ENCODE measurements at regions not wholly inside any gene's neighbourhood (a gene's known extent, or its start where the extent isn't known, plus 50 kb on each side); places are given as distances from the start of the nearest gene placed in this dataset.
"Not testable (repeated sequence)": the region's sequence is repeated elsewhere in the genome, so short reads cannot be mapped to it uniquely, and the experiment has no call there.

DNA sequence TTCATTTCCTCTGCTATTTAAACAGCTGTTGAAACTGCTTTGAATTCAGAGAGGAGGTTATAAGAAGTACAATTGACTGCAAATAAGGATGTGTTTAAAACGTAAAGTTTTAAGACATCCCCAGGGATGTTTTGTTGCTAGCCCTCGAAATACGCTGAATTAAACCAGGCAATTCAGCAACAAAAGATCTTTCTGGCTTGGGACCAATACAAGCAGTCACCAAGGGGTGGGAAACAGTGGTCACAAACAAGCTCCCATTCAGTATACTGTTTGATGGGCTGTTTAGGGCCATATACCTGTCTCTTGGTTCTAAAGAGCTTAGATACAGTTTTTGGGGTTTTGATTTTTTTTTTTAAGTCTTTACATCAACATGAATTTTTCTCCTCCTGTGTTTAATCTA, 446.3 kb upstream of the POT1 start:
- DNase-seq (ENCODE audit: low spot score), result no peak

DNA sequence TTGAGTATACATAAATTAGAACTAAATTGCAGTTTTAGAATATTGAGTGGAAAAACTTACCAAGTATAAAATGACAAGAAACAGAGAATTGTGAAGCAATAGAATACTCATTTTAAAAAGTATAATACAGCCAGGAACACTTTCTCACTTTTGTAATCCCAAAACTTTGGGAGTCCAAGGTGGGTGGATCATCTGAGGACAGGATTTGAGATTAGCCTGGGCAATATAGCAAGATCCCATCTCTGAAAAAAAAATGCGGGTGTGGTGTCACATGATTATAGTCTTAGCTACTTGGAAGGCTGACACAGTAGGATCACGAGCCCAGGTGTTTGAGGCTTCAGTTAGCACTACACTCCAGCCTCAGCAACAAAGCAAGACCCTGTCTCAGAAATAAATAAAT, 440.9 kb upstream of the POT1 start:
- DNase-seq (ENCODE audit: low spot score), result no peak

DNA sequence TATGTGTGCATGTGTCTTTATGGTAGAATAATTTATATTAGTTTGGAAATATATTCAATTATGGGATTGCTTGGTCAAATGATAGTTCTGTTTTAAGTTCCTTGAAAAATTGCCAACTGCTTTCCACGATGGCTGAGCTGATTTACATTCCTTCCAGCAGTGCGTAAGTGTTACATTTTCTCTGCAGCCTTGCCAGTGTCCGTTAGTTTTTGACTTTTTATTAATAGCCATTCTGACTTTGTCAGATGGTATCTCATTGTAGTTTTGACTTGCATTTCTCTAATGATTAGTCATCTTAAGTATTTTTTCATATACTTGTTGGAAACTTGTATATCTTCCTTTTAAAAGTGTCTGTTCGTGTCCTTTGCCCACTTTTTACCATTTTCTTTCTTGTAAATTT, 434.2 kb upstream of the POT1 start:
- DNase-seq (ENCODE audit: low spot score), result no peak

DNA sequence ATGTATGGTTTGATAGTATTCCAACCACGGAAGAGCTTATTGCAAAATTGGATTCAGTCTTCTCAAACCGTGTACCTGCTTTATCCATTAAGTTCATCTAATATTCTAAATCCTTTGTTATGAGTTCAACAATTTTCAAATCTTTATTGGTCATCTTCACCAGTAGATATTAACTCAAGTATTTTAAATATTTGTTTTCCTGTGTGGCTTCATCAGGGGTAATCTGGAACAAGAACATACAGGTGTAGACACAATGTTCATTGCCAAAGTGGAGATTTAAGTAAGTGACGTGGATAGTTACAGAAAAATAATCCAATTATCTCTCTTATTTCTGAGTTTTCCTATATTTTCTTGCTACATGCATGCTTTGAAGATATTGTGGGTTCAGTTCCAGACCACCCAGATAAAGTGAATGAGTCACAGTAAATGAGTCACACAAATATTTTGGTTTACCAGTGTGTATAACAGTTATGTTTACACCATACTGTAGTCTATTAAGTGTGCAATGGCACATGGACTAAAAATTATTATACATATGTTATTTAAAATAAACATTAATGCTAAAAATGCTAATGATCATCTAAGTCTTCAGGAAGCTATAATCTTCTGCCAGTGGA, 429.0 kb upstream of the POT1 start:
- no peak for DNase-seq (ENCODE audit: low spot score)

DNA sequence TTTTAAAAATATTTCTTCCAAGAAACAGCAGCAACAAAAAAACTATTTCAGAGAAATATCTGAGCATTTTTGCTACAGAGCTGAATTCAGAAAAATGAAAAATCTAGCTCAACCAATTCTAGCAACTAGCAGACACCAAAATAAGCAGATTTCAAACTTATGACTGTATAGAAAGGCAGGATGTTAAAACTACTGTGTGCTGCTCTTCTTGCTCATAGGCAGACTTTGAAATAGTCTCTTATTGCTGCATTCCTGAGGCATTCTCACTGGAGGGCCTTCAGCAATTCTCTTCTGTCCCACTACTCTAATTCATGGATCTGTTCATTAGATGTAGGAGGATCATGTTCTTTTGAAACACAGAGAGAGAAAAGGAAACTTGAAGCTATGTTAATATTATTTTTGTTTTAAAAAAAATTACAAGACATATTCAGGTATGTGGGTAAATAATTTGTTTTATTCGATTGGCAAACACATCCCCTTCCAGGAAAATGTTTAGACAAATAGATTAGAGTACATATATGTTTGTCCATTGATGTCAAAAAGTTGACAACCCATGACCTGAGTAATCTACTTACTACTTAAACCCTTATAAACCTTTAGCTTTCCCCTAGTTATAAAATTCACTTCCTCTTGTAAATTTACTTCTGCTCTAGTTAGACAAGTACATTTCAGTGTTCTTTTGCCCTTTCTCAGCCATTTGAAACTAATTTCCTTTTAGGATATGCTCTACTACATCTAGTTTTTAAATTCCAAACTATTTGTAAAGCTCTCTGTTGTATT, 428.2 kb upstream of the POT1 start:
- DNase-seq (ENCODE audit: low spot score), result no peak

DNA sequence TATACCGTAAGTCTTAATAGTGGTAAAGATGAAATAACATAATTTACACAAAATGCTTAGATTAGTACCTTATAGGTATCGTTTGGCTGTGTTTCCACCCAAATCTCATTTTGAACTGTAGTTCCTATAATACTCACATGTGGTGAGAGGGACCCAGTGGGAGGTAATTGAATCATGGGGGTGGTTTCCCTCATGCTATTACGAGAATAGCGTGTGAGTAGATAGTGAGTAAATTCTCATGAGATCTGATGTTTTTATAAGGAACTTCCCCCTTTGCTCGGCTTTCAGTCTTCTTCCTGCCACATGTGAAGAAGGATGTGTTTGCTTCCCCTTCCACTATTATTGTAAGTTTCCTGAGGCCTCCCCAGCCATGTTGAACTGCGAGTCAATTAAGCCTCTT, 426.3 kb upstream of the POT1 start:
- DNase-seq (ENCODE audit: low spot score), result no peak

DNA sequence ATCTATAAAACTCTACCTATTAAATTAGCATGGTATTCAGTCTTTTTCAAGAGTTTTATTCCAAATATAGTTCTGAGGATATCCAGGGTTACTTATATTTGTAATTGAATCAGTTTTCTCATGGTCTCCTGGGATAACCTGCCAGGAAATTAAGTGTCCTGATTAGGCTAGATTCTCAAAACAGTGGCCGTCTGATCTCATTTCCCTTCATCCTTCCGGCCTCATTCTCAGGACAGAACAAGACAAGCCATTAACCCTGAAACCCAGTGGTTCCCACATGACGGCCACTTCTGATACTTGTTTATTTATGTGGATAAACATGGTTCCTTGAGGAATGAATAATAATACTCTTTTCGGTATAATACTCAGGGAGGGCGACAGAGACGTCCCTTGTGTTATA, 417.6 kb upstream of the POT1 start:
- DNase-seq (ENCODE audit: low spot score), result no peak

DNA sequence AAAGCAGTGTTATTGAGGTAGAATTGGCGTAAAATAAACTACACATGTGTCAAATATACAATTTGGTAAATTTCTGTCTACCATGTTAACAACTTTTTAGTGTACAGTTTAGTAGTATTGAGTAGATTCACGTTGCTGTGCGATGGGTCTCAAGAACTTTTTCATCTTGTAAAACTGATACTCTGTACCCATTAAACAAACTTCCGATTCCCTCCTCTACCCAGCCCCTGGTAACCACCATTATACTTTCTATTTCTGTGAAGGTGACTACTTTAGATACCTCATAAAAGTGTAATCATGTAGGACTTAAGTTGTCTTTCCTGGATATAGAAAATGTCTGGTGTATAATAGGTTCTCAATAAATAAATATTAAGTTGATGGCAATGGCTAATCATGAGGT, 408.5 kb upstream of the POT1 start:
- no peak for DNase-seq (ENCODE audit: low spot score)

DNA sequence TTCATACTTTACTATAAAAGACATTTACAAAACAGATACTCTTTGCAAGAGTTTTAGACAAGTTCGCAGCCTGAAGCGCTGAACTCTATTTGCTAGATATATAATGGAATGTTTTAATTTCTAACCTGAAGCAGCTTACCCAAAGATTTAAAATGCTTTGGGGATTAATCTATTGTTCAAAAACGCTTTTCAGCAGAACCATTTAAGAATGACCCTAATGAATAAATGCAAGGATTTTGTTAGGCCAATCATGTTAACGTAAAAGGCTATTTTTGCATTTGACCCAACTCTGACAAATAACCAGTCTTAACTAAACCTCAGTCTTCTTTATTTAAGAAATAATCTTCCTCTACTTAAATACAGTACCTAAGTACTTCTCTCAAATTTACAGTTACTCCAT, 406.7 kb upstream of the POT1 start:
- DNase-seq (ENCODE audit: low spot score), result no peak

DNA sequence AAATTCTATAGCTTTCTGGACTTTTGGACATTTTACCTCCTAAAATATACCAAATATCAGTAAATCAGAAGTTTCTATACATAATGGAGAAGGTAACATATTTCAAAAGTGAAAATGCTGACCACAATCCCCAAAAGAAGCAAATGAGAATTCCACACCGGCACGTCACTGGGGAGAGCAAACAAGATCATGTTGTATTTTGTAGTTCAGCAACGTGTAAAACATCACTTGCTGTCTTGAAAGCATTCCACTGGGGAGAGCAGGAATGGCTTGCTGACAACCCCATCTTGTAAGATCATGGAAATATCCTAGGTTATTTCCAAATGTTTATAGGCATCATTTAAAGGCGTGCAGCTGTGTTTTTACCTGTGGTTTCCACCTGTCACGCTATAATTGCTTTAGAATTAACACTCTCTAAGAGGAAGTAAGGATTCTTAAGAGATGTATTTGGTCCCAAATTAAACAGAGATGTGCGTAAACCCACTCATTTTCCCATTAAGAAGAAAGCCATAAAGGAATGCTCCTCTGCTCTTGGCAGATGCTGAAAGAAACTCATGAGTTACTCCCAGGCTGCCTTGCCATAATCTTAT, 397.1 kb upstream of the POT1 start:
- DNase-seq (ENCODE audit: low spot score), result no peak

DNA sequence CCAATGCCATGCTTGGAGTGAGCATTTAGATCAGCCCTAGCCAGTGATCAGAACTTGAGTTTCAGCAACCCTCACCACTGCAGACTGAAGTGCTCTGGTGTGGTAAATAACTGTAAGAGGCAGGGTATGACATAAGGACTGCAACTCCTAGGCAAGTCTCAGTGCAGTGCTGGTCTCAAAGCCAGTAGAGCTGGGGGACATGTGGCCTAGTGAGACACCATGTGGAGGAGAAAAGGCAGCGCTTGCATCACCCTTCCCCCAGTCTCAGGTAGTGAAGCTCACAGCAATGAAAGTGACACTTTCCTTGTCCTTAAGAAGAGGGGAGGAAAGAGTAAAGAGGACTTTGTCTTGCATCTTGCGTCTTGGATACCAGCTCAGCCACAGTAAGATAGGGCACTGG, 386.8 kb upstream of the POT1 start:
- peak; percentile 49 for DNase-seq (ENCODE audit: low spot score)

DNA sequence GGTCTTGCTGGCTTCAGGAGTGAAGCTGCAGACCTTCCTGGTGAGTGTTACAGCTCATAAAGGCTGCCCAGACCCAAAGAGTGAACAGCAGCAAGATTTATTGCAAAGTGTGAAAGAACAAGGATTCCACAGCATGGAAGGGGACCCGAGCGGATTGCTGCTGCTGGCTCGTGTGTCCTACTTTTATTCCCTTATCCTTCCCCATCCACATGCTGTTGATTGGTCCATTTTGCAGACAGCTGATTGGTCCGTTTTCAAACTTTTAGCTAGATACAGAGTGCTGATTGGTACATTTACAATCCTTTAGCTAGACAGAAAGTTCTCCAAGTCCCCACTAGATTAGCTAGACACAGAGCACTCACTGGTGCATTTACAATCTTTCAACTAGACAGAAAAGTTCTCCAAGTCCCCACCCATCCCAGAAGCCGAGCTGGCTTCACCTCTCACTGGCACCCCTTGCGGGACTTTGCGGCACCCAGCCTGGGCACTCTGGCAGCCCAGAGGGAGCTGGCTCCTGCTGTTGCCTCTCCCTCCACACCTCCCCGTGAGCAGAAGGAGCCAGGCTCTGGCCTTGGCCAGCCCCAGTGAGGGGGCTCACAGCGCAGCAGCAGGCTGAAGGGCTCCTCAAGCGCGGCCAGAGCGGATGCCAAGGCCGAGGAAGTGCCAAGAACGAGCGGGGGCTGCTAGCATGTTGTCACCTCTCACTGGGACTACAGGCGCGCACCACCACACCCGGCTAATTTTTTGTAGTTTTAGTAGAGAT, 369.6 kb upstream of the POT1 start:
- DNase-seq (ENCODE audit: low spot score), result no peak

DNA sequence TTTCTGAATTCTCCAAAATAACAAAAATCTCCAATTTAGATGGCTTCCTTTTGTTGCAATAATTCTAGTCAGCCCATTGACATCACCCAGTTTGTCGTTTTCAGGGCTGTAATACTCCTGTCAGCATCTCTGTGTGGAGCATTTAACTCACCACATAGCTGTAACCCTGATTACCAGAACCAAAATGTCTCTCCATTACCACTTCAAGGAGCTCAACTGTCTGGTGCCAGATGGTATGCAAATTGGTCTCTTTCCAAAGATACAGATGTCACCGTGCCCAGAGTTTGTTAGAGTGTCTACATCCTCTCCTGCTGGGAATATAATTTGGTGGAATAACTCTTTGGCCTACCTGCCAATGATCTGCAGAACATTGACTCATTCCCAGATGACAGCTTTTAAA, 350.3 kb upstream of the POT1 start:
- DNase-seq (ENCODE audit: low spot score), result peak; percentile 16

DNA sequence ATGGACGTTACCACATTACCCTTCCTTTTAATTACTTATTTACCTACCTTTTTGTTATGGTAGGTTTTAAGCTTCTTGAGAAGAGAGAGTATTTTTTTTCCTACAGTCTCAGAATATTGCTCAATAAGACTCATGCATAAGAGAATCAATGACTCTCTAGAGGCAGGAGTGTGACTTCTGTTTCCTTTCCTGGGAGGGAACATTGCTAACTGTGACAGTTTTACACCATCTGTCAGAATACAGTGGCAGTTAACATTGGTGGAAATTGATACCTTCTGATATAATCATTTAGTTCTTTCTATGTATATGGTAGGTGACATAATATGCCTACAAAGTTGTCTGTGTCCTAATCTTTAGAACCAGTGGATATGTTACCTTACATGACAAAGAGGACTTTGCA, 348.7 kb upstream of the POT1 start:
- DNase-seq (ENCODE audit: low spot score), result peak; percentile 34

DNA sequence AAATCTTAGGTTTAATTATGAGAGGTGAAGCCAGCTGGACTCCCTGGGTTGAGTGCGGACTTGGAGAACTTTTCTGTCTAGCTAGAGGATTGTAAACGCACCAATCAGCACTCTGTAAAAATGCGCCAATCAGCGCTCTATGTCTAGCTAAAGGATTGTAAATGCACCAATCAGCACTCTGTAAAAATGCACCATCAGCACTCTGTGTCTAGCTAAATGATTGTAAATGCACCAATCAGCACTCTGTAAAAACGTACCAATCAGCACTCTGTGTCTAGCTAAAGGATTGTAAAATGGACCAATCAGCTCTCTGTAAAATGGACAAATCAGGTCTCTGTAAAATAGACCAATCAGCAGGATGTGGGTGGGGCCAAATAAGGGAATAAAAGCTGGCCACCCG, 345.1 kb upstream of the POT1 start:
- DNase-seq (ENCODE audit: low spot score), result not testable (repeated sequence)

DNA sequence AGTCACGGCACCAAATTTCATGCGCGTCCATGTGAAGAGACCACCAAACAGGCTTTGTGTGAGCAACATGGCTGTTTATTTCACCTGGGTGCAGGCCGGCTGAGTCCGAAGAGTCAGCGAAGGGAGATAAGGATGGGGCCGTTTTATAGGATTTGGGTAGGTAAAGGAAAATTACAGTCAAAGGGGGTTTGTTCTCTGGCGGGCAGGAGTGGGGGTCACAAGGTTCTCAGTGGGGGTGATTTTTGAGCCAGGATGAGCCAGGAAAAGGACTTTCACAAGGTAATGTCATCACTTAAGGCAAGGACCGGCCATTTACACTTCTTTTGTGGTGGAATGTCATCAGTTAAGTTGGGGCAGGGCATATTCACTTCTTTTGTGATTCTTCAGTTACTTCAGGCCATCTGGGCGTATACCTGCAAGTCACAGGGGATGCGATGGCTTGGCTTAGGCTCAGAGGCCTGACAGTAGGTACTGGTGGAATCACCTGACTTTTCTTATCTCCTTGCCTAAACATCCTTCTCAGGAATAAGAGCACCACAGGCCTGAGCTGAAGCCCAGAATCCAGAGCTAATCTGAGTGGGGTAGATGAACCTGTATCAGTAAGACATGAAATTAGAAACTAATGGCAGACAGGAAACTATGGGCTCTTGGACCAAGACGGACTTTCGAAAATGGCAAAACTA, 334.7 kb upstream of the POT1 start:
- not testable (repeated sequence) for DNase-seq (ENCODE audit: low spot score)

DNA sequence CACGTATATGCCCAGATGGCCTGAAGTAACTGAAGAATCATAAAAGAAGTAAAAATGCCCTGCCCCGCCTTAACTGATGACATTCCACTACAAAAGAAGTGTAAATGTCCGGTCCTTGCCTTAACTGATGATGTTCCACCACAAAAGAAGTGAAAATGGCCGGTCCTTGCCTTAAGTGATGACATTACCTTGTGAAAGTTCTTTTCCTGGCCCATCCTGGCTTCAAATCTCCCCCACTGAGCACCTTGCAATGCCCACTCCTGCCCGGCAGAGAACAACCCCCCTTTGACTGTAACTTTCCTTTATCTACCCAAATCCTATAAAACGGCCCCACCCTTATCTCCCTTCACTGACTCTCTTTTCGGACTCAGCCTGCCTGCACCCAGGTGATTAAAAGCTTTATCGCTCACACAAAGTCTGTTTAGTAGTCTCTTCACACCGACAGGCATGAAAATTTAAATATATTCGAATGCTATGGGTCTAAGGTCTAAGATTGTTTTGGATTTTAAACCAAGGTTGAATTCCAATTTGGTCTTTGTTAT, 329.3 kb upstream of the POT1 start:
- not testable (repeated sequence) for DNase-seq (ENCODE audit: low spot score)

DNA sequence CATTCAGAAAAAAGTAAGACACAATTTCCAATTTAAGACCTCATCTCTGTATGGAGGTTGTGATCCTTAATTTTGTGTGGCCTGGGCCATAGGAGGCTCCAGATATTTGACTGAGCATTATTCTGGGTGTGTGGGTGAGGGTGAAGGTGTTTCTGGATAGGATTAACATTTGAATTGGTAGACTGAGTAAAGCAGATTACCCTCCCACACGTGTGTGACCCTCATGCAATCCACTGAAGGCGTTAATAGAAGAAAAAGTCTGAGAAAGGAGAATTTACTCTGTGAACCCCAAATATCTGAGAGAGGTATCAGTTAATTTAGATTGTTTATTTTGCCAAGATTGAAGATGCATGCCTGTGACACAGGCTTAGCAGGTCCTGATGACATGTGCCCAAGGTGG, 328.0 kb upstream of the POT1 start:
- DNase-seq (ENCODE audit: low spot score), result no peak

DNA sequence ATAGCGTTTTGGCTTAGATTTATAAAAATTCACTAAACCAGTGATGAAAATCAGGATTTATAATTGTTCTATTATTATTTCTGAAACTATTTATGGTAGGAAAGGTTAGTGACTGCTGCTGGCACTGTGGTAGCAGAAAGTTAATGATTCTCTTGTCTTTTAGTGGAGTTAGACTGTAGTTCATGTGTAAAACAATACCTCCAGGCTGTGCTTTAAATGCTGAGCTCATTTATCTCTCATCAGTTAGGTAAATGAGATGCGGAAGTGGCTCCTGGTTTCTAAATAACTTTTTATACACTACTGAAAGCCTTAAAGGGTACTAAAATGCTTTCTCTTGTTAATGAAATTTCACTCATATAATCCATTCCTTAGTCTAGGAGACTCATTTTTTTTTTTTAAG, 326.8 kb upstream of the POT1 start:
- DNase-seq (ENCODE audit: low spot score), result no peak

DNA sequence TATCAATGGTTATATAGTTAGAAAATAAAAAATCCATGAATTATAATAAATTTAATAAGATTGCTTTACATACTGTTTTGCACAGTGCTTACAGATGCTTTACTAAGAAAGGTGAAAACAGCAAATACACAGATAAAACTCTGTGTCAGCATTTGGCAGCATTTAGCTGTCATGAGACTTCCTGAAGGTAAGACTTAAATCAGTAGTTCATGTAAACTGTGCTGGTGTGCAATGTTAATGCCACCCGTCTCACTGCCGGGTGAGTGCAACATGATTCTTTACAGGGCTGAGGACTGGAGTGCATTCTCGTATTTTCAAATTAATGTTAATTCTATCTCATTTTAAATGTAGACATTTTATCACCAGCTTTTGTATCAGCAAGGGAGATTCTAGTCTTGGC, 326.2 kb upstream of the POT1 start:
- DNase-seq (ENCODE audit: low spot score), result no peak

DNA sequence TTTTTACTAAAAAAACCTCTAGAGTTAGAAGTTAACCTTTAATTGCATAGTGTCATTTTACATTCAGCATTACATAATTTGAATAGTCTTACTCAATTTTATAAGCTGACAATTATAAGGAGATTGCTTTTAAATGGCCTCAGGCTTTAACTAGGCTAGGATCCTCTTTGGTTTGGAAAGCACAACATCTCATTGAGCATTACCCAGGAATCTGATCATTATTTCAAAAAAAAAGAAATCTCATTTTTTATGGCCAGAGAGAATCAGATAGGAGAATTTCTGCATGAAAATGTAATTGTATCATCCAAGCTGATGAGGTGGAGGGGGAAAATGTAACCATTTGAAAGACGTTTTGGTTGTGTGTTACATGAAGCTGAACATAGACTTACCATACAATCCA, 324.9 kb upstream of the POT1 start:
- no peak for DNase-seq (ENCODE audit: low spot score)

All from Ammon's horn (tissue), 1 donor.